Suprapubic skin (tissue), 4 donors: ENCODE measurements at regions not wholly inside any gene's neighbourhood (a gene's known extent, or its start where the extent isn't known, plus 50 kb on each side); places are given as distances from the start of the nearest gene placed in this dataset.
"Not testable (repeated sequence)": the region's sequence is repeated elsewhere in the genome, so short reads cannot be mapped to it uniquely, and the experiment has no call there.

ENCODE experiments used
- DNase-seq, 2 donors: peaks; one replicate each; pipeline ENCODE4 v3.0.0-alpha.2; 2019; ENCODE audit warnings: low spot score in 2 of 2
- H3K27ac ChIP-seq: fragments of 200-600 bp; sonication (generic); one replicate; pipeline ENCODE4 v1.5.1; 2019
- H3K27me3 ChIP-seq: fragments of 200-600 bp; sonication (generic); one replicate; pipeline ENCODE4 v1.5.1; 2019
- H3K36me3 ChIP-seq: fragments of 200-600 bp; sonication (generic); one replicate; pipeline ENCODE4 v1.5.1; 2019
- H3K4me1 ChIP-seq: fragments of 200-600 bp; sonication (generic); one replicate; pipeline ENCODE4 v1.5.1; 2019
- H3K4me3 ChIP-seq: fragments of 200-600 bp; sonication (generic); one replicate; pipeline ENCODE4 v1.5.1; 2019; ENCODE audit warnings: mild to moderate bottlenecking
- H3K9me3 ChIP-seq: fragments of 200-600 bp; sonication (generic); one replicate; pipeline ENCODE4 v1.5.1; 2019
- WGBS: methylation state at CpG from one replicate; pipeline ENCODE4 v1.1.5; 2018; 5-methylcytosine and 5-hydroxymethylcytosine counted together

- H3K9me3 ChIP-seq, H3K4me1 ChIP-seq, H3K27me3 ChIP-seq, H3K36me3 ChIP-seq, H3K4me3 ChIP-seq, DNase-seq, H3K27ac ChIP-seq: not testable (repeated sequence)
- 73% methylated on average over 1 of the region's 2 CpGs for WGBS
Measured at GRCh38 chr9:42306625-42307024, 123.2 kb downstream of the SPATA31A6 start.

- not testable (repeated sequence) for H3K4me3 ChIP-seq, H3K27ac ChIP-seq, H3K9me3 ChIP-seq, DNase-seq, H3K27me3 ChIP-seq, H3K4me1 ChIP-seq, H3K36me3 ChIP-seq
- 26% methylated on average over 2 of the region's 2 CpGs for WGBS
Measured at GRCh38 chr9:42307449-42307848, 124.0 kb downstream of the SPATA31A6 start.

- not testable (repeated sequence) for DNase-seq
Measured at GRCh38 chr9:42310972-42311371, 127.5 kb downstream of the SPATA31A6 start.

GRCh38 chr9:42316026-42316425, 132.6 kb downstream of the SPATA31A6 start:
- not testable (repeated sequence) for H3K36me3 ChIP-seq, H3K9me3 ChIP-seq, H3K27me3 ChIP-seq, H3K4me1 ChIP-seq, H3K4me3 ChIP-seq, DNase-seq, H3K27ac ChIP-seq
- WGBS, result 89% methylated on average over 5 of the region's 5 CpGs

More at GRCh38 chr9:42310972-42311371, 127.5 kb downstream of the SPATA31A6 start:
- H3K9me3 ChIP-seq, H3K27ac ChIP-seq, H3K4me1 ChIP-seq, H3K27me3 ChIP-seq, H3K36me3 ChIP-seq, H3K4me3 ChIP-seq: not testable (repeated sequence)
- WGBS, result 52% methylated on average over 2 of the region's 2 CpGs

GRCh38 chr9:42317677-42318076, 134.2 kb downstream of the SPATA31A6 start:
- not testable (repeated sequence) for H3K4me3 ChIP-seq, H3K27me3 ChIP-seq, H3K27ac ChIP-seq, DNase-seq, H3K36me3 ChIP-seq, H3K9me3 ChIP-seq, H3K4me1 ChIP-seq
- 42% methylated on average over 3 of the region's 3 CpGs for WGBS

GRCh38 chr9:42323084-42323809, 139.8 kb downstream of the SPATA31A6 start:
- DNase-seq, H3K27ac ChIP-seq, H3K36me3 ChIP-seq, H3K4me1 ChIP-seq, H3K4me3 ChIP-seq, H3K27me3 ChIP-seq, H3K9me3 ChIP-seq: not testable (repeated sequence)
- WGBS, result 31% methylated on average over 7 of the region's 7 CpGs

GRCh38 chr9:42325142-42325541, 141.7 kb downstream of the SPATA31A6 start:
- H3K27me3 ChIP-seq, H3K4me3 ChIP-seq, H3K27ac ChIP-seq, H3K4me1 ChIP-seq, H3K36me3 ChIP-seq, H3K9me3 ChIP-seq, DNase-seq: not testable (repeated sequence)

GRCh38 chr9:42325561-42325960, 142.1 kb downstream of the SPATA31A6 start:
- H3K27me3 ChIP-seq, H3K4me3 ChIP-seq, DNase-seq, H3K9me3 ChIP-seq, H3K27ac ChIP-seq, H3K36me3 ChIP-seq, H3K4me1 ChIP-seq: not testable (repeated sequence)
- WGBS, result 55% methylated on average over 2 of the region's 2 CpGs

- WGBS, result 65% methylated on average over 2 of the region's 2 CpGs
- H3K9me3 ChIP-seq, H3K4me3 ChIP-seq, H3K36me3 ChIP-seq, H3K27ac ChIP-seq, H3K27me3 ChIP-seq, H3K4me1 ChIP-seq, DNase-seq: not testable (repeated sequence)
Measured at GRCh38 chr9:42326482-42326881, 143.0 kb downstream of the SPATA31A6 start.

GRCh38 chr9:42335342-42335741, 151.9 kb downstream of the SPATA31A6 start:
- not testable (repeated sequence) for H3K36me3 ChIP-seq, H3K9me3 ChIP-seq, H3K27me3 ChIP-seq, H3K4me1 ChIP-seq, DNase-seq, H3K27ac ChIP-seq, H3K4me3 ChIP-seq

GRCh38 chr9:42335984-42336657, 152.7 kb downstream of the SPATA31A6 start:
- not testable (repeated sequence) for H3K4me1 ChIP-seq, H3K36me3 ChIP-seq, H3K27me3 ChIP-seq, H3K4me3 ChIP-seq, DNase-seq, H3K9me3 ChIP-seq, H3K27ac ChIP-seq
- WGBS, result 77% methylated on average over 7 of the region's 7 CpGs

- WGBS, result 90% methylated on average over 4 of the region's 4 CpGs
- H3K27ac ChIP-seq, H3K9me3 ChIP-seq, H3K27me3 ChIP-seq, H3K36me3 ChIP-seq, H3K4me1 ChIP-seq, DNase-seq, H3K4me3 ChIP-seq: not testable (repeated sequence)
Measured at GRCh38 chr9:42338275-42338674, 154.8 kb downstream of the SPATA31A6 start.

GRCh38 chr9:42339671-42340434, 156.4 kb downstream of the SPATA31A6 start:
- H3K9me3 ChIP-seq, H3K4me3 ChIP-seq, H3K36me3 ChIP-seq, H3K27ac ChIP-seq, H3K4me1 ChIP-seq, DNase-seq, H3K27me3 ChIP-seq: not testable (repeated sequence)
- WGBS, result 85% methylated on average over 2 of the region's 2 CpGs

GRCh38 chr9:42340435-42340723, 156.9 kb downstream of the SPATA31A6 start:
- H3K9me3 ChIP-seq, H3K27me3 ChIP-seq, H3K4me1 ChIP-seq, DNase-seq, H3K27ac ChIP-seq, H3K36me3 ChIP-seq, H3K4me3 ChIP-seq: not testable (repeated sequence)
